Head of caudate nucleus (tissue), 42 donors: ENCODE measurements at regions not wholly inside any gene's neighbourhood (a gene's known extent, or its start where the extent isn't known, plus 50 kb on each side); places are given as distances from the start of the nearest gene placed in this dataset.
A peak's percentile ranks its signal among the peaks of the same experiment; 100 is the strongest.

Experiments
- DNase-seq, 42 donors: peaks; one replicate each; pipeline versions ENCODE4 v3.0.0 to v3.0.0-alpha.2; 2020 to 2021; ENCODE audit warnings: mixed read lengths in 7 of 42
- intact Hi-C: fragments of 100-400 bp; cut with DNase I; formaldehyde crosslinking; loops from one replicate; pipeline ENCODE4 v1.15.0; 2022

DNA sequence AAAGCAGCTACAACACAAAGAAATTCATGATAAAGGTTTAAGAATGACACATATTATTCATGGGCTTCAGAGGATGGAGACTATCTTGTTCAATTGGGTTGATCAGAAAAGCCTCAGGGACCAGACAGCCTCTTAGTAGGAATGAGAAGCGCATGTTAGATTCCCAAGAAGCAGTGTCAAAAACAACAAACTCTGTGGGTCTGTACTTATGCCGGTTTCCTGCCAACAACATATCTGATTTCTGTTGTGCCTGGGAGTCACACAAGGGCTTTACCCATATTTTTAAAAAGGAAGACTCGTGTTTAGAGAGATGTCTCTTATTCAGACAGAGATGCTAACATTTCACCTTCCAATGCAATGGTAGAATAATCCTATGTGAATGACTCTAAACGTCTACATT is 2180.6 kb upstream of the CELF4 start:
- intact Hi-C loops: no loop called here
- DNase-seq: no peak

- intact Hi-C loops: no loop called here
- no peak for DNase-seq
These were observed 2177.9 kb upstream of the CELF4 start for GRCh38 chr18:39743463-39743862.

- DNase-seq: peak in 1 of 42 donors; percentile 4
- intact Hi-C loops: no loop called here
These were observed 2176.3 kb upstream of the CELF4 start for GRCh38 chr18:39741755-39742466.

DNA sequence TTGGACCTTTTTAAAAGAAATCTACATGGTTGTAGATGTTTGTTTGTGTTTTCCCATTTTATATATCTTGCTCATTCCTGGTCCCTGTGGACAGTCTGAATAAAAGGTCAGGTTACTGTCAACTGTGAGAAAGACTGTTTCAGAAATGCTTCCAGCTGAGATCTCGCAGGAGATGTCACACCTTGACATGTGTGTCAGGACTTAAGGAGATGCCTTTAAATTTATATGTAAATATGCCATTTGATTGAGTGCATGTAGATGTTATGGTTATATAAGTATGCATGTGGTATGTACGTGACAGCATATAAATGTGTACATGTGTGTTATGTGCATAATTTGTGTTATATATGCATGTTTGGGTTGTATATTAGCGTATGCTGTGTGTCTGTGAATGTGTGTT is 2172.3 kb upstream of the CELF4 start:
- DNase-seq: no peak
- intact Hi-C loops: no loop called here

- intact Hi-C loops: no loop called here
- no peak for DNase-seq
These were observed 2167.3 kb upstream of the CELF4 start for GRCh38 chr18:39732918-39733317.

- intact Hi-C loops: no loop called here
These were observed 2165.0 kb upstream of the CELF4 start for GRCh38 chr18:39730606-39731005.

DNA sequence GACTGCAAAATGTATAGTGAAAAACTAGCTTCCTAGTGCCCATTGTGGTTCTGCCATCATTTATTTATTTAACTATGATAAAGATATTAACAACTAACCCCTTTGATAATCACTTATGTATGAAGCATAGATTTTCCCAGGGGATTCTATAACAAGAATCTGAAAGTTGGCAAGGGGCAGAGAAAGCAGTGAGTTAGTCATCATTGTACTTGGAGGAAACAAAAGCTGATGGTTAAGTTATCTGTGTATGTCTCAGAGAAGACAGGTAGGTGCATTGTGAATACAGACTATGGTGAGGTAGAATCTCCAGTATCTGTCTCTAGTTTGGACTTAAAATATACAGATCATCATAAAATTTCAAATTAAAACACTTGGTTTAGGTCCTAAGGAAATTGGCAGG is 2159.1 kb upstream of the CELF4 start:
- intact Hi-C loops: no loop called here
- no peak for DNase-seq

More at GRCh38 chr18:39730606-39731005, 2165.0 kb upstream of the CELF4 start:
- DNase-seq: no peak

DNA sequence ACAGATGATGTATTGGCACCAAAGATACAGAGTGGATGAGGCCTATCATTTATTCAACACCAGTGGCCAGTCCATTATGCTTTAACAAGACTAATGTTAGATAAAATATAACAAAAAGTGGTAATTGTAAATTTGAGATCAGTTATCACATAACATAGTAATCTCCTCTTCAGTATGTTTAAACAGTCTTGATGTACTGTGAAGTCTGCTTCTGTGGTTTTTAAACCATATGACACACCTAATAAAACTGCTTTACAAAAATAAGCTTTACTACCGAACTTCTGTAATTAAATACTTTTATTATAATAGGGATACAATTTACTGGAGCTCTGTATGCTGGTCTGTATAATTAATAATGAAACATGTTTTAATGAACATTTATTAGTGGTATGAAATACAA is 2156.1 kb upstream of the CELF4 start:
- intact Hi-C loops: no loop called here
- no peak for DNase-seq

DNA sequence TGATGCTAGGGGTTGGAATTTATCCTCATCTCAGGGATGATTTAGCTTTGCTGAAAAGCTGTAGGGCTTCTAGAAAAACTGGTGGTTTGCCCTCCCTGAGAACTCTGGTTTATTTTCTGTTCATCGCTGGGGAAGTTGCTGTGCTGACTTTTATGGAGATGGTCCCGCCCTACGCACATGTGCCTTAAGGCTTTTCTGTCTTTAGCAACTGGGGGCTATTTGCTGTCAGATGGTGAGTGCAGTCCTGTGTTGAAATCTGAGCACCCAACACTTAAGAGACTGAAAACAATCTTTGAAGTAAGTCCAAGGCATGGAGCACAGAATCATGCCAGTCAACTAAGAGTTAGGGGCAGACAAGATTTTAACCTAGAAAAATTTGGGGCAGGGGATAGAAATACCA is 2148.4 kb upstream of the CELF4 start:
- intact Hi-C loops: no loop called here
- DNase-seq: no peak

- no peak for DNase-seq
- intact Hi-C loops: no loop called here
These were observed 2146.1 kb upstream of the CELF4 start for GRCh38 chr18:39711701-39712100.

GRCh38 chr18:39705362-39705761 is 2139.8 kb upstream of the CELF4 start:
- intact Hi-C loops: no loop called here
- no peak for DNase-seq

GRCh38 chr18:39702888-39703287 is 2137.3 kb upstream of the CELF4 start:
- intact Hi-C loops: no loop called here

GRCh38 chr18:39701839-39702238 is 2136.2 kb upstream of the CELF4 start:
- intact Hi-C loops: no loop called here
- DNase-seq: no peak

More at GRCh38 chr18:39702888-39703287, 2137.3 kb upstream of the CELF4 start:
- no peak for DNase-seq

DNA sequence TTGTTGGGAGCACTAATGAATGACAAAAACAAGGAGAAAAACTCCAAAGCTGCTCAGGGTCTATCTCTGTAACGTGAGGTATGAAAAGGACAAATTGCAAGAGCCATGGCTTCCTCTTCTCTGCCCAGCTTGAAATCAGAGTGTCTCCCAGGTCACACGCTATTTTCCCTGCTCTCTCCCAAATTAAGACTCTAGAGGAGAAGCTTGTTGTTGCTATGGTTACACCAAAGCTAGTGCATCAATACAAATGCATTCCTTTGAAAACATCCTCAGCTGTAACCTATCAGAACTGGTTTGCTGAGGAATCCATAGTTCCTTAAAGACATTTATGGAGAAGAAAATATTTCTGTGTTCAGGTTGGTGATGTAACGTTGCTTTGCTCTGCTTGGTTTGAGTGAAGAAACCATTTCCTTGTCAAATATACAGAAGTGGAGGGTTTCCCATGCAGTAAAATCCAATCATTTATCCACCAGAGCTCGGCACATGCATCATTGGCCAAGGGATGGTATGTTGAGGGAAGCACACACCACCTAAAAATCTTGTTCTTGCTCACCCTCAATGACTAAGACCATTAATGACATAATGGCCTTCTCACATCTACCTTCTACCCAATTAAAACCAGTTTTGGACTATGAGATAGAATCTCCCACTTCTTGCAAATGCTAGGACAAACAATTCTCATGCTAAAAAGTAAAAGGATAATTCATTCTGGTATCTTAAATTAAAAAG is 2135.6 kb upstream of the CELF4 start:
- intact Hi-C loops: no loop called here
- no peak for DNase-seq

DNA sequence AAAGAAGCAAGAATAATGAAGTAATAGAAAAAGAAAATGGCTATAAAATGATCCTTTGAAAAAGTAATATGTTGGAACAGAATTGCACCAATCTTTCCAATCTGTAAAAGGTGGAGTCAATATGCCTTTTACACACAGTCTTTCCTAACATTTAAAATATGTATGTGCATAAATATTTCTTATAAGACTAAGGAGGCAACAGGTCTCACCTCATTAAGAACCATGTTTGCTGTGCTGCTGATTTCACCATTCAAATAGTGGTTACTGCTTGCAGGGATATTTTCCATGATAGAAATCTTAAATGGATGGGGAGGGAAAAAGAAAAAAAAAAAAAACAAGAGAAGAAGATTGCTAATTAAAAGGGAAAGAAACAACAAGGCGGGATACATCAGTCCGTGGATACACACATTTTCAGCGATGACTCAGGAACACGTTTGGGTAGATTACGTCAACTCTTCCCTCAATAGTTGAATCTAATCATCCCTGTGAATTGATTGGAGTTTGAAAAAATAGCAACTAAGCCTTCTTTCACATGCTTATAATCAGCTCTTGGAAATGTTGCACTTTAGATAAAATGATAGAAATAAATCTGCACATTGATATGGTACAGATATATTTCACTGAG is 2133.9 kb upstream of the CELF4 start:
- intact Hi-C loops: no loop called here

GRCh38 chr18:39698436-39698835 is 2132.8 kb upstream of the CELF4 start:
- intact Hi-C loops: no loop called here
- DNase-seq: no peak

More for the DNA sequence above, 2133.9 kb upstream of the CELF4 start:
- DNase-seq: no peak

DNA sequence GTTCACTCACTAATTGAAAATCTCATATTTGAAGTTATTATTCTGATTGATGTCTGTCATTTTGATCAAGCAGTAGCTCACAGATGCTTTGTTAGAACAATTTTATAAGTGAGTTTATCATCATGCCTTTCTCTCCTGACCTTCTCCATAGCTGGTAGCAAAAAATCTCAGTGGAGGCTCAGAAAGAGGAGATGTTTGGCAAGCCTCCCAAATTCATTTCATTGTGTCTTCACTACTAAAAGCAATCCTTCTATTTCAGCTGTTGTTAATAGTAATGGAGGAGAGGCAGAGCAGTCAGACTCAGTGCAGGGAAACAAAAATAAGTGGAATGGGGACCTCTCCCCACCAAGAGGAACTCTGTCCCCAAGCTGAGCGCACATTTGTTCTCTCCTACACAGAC is 2127.8 kb upstream of the CELF4 start:
- DNase-seq: no peak
- intact Hi-C loops: no loop called here

GRCh38 chr18:39692367-39693015 is 2126.9 kb upstream of the CELF4 start:
- intact Hi-C loops: no loop called here
- DNase-seq: no peak

DNA sequence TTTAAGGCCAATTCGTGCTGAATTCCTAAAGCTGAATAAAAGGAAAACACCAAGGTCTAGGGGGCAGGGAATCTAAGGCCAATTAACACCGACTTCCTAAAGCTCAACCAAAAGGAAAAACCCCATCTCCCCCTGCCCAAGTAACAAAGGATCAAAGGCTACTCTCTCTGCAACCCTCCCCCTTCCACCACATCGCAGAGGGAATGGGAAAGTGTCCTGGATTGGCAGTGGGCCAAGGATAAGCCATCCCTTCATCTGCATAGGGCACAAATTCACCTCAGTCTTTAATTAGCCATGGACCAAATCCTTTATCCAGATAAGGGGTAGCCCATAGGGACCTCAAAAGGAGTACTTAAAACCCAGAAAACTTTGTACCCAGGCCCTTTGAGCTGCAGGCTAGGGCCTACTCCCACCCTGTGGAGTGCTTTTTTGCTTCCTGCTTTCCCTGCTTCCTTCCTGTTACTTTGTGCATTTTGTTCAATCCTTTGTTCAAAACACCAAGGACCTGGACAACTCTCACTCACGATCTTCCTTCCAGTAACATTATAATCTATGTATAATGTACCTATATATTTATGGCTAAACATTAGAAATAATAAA is 2119.8 kb upstream of the CELF4 start:
- intact Hi-C loops: no loop called here
- no peak for DNase-seq

DNA sequence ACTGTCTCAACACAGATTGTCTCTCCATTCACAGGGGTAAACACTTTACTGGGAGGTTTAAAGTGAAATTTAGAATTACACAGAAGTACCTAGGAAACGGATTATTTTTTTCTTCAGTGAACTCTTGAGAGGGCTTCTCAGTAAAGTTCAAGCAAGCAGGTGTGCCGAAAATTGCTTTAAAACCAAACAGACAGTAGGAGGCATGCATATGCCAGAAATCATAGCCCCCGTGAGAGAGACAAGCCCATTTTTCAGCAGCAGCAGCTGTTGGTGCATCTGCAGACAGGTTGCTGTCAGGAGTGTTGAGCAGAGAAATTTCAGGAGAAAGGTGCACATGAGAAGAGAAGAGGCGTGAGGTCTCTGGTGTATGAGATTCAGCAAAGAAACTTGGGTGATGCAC is 2115.5 kb upstream of the CELF4 start:
- intact Hi-C loops: no loop called here
- DNase-seq: peak in 1 of 42 donors; percentile 7
